ENCODE measurements at regions not wholly inside any gene's neighbourhood (a gene's known extent, or its start where the extent isn't known, plus 50 kb on each side); places are given as distances from the start of the nearest gene placed in this dataset.

DNA sequence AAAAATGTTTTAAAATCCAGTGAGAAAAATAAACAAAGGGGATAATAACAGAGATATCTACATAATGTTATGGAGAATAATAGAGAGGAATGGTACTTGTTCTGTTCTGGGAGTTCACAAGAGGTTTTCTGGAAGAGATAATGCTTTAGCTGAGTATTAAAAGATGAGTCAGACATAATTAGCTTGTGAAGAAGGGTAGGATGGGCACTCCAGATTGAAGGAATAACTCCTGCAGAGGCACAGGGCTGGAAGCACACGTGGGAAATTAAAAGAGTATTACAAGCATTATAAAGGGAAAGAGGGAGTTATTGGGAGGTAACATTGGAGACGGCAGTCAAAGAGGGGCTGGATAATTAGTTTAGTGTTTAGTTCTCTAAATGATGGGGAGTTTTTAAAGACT lies 124.9 kb upstream of the BTG1 start:
- no peak overlapping the region for H3K4me3 ChIP-seq
- no peaks in the 10 kb centered on the region for H3K4me1 ChIP-seq
- no peaks in the 10 kb centered on the region for H3K27me3 ChIP-seq (ENCODE audit: low read depth)
- no peak overlapping the region for H3K27ac ChIP-seq
- TF ChIP-seq, protein P1, sequence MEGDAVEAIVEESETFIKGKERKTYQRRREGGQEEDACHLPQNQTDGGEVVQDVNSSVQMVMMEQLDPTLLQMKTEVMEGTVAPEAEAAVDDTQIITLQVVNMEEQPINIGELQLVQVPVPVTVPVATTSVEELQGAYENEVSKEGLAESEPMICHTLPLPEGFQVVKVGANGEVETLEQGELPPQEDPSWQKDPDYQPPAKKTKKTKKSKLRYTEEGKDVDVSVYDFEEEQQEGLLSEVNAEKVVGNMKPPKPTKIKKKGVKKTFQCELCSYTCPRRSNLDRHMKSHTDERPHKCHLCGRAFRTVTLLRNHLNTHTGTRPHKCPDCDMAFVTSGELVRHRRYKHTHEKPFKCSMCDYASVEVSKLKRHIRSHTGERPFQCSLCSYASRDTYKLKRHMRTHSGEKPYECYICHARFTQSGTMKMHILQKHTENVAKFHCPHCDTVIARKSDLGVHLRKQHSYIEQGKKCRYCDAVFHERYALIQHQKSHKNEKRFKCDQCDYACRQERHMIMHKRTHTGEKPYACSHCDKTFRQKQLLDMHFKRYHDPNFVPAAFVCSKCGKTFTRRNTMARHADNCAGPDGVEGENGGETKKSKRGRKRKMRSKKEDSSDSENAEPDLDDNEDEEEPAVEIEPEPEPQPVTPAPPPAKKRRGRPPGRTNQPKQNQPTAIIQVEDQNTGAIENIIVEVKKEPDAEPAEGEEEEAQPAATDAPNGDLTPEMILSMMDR (IDR thresholded peaks at IDR 0.05) = no peak
- intact Hi-C loops (cut with DNase I) = no loop called here
- ATAC-seq = no peak
- DNase-seq = no peak
- no peaks in the 10 kb centered on the region for H3K36me3 ChIP-seq
- no peaks in the 10 kb centered on the region for H3K9me3 ChIP-seq

DNA sequence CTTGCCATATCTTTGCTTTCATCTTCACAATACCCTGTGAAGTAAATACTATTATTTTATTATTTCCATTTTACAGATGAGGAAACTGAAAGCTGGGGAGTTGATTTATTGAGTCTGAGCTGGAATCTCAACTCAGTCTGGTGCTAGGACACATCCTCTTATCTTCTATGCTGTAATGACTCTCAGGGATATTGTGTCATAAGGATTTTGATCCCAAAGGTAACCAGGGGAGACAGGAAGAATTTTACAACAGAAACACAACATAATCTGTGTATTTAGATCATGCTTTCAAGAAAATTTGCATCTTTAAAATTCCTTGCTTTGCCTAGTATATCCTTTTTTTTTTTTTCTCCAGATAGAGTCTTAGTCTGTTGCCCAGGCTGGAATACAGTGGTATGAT lies 123.3 kb upstream of the BTG1 start:
- Histone ChIP-seq H3K27ac (no peak overlapping the region), H3K27me3 (ENCODE audit: low read depth) (no peaks in the 10 kb centered on the region), H3K4me3 (no peak overlapping the region), H3K9me3 (no peaks in the 10 kb centered on the region), H3K4me1 (no peaks in the 10 kb centered on the region), H3K36me3 (no peaks in the 10 kb centered on the region)
- TF ChIP-seq, protein P1 (IDR thresholded peaks at IDR 0.05) = no peak
- ATAC-seq (no peak), DNase-seq (no peak)
- intact Hi-C loops (cut with DNase I) = no loop called here

DNA sequence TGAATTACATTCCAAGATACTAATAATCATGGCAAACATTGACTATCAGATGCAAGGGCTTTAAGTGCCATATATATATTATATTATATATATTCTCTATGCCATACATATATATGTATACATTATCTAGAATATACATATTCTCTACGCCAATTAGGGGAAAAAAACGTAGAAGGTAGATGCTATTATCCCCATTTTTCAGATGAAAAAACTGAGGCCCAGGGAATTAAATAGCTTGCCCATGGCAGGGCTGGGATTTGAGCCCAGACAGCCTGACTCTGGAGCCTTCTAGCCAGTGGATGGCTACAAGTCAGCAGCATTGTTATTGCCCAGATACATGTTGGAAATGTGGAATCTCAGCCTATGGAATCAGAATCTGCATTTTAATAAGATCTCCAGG lies 116.0 kb upstream of the BTG1 start:
- DNase-seq = no peak
- intact Hi-C loops (cut with DNase I) = no loop called here

DNA sequence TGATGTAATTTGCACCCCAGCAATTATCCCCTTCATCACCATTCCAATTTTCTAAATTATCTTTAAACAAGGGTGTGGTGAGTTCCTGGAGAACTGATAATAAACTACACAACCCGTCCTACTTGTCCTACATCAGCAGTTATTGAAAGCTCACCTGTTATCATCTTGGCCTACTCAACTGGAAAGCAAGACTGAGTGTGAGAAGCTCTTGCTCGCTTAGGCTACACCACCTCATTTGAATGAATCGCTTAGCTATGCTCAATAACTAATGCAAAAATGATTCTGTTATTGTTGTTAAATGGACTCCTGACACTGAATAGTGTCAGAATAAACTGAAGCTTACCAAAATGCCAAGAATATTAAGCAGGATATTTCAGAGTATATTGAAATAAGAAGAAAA lies 115.4 kb upstream of the BTG1 start:
- TF ChIP-seq, protein P1 (IDR thresholded peaks at IDR 0.05) = no peak
- no peaks in the 10 kb centered on the region for H3K9me3 ChIP-seq
- no peak for DNase-seq
- H3K27me3 ChIP-seq (ENCODE audit: low read depth) = no peaks in the 10 kb centered on the region
- no peaks in the 10 kb centered on the region for H3K36me3 ChIP-seq
- no peak overlapping the region for H3K27ac ChIP-seq
- H3K4me1 ChIP-seq = no peaks in the 10 kb centered on the region
- no peak for ATAC-seq
- intact Hi-C loops (cut with DNase I) = no loop called here
- no peak overlapping the region for H3K4me3 ChIP-seq

More for the DNA sequence above, 116.0 kb upstream of the BTG1 start:
- TF ChIP-seq, protein P1 (IDR thresholded peaks at IDR 0.05) = no peak
- Histone ChIP-seq H3K4me1 (no peaks in the 10 kb centered on the region), H3K36me3 (no peaks in the 10 kb centered on the region), H3K27ac (no peak overlapping the region), H3K9me3 (no peaks in the 10 kb centered on the region), H3K27me3 (ENCODE audit: low read depth) (no peaks in the 10 kb centered on the region), H3K4me3 (no peak overlapping the region)
- ATAC-seq = no peak

DNA sequence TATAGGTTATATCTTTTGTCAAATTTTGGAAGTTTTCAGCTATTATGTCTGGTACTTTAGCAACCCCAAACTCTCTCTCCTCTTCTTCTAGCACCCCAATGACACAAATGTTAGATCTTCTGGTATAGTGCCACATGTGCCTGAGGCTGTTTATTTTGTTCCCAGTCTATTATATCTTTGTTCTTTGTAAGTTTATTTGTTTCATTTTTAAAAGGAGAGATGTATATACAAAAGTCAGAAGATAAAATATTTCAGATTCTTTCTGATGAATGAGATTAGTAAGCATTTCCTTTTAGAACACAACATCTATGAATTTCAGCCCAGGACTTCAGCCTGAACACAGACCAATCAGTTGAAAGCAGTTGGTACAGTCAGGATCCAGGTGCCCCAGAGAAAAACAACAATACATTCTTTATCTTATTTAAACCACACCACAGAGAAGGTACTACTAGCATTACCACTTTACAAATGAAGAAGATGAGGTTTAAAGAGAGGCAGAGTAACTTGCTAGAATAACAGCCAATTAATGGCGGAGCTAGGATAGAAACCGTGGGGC lies 114.1 kb upstream of the BTG1 start:
- H3K4me1 ChIP-seq = no peaks in the 10 kb centered on the region
- H3K27ac ChIP-seq = no peak overlapping the region
- H3K27me3 ChIP-seq (ENCODE audit: low read depth) = no peaks in the 10 kb centered on the region
- no peaks in the 10 kb centered on the region for H3K36me3 ChIP-seq
- DNase-seq = no peak
- intact Hi-C loops (cut with DNase I) = no loop called here
- ATAC-seq = no peak
- TF ChIP-seq, protein P1 (IDR thresholded peaks at IDR 0.05) = no peak
- H3K9me3 ChIP-seq = no peaks in the 10 kb centered on the region
- H3K4me3 ChIP-seq = no peak overlapping the region

DNA sequence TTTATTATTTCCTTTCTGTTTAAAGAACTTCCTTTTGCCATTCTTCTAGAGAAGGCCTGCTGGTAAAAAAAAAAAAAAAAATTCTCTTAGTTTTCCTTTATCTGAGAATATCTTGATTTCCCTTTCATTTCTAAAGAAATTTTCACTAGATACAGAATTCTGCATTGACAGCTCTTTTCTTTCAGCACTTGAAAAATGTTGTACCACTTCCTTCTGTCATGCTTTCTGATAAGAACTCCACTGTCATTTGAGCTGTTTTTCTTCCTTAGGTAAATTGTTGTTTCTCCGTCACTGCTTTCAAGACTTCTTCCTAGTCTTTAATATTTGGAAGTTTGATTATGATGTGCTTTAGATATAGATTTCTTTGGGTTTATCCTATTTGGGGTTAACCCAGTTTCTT lies 113.6 kb upstream of the BTG1 start:
- Histone ChIP-seq H3K27ac (no peak overlapping the region), H3K27me3 (ENCODE audit: low read depth) (no peaks in the 10 kb centered on the region), H3K4me3 (no peak overlapping the region), H3K9me3 (no peaks in the 10 kb centered on the region), H3K36me3 (no peaks in the 10 kb centered on the region), H3K4me1 (no peaks in the 10 kb centered on the region)
- ATAC-seq = no peak
- intact Hi-C loops (cut with DNase I) = no loop called here
- TF ChIP-seq, protein P1 (IDR thresholded peaks at IDR 0.05) = no peak
- no peak for DNase-seq

All from lower lobe of right lung (tissue), 2 donors.